K562 (cell line): ENCODE measurements at regions not wholly inside any gene's neighbourhood (a gene's known extent, or its start where the extent isn't known, plus 50 kb on each side); places are given as distances from the start of the nearest gene placed in this dataset.
A peak's percentile ranks its signal among the peaks of the same experiment; 100 is the strongest.

Experiments used
- ARID1B ChIP-seq: fragments of 450-650 bp; IDR thresholded peaks from 2 replicates; pipeline ENCODE4 v1.6.1; 2016; ENCODE audit warnings: antibody characterized with exemption, mild to moderate bottlenecking, inconsistent platforms
- ARID2 ChIP-seq: fragments of 450-650 bp; IDR thresholded peaks from 2 replicates; pipeline ENCODE4 v1.6.1; 2017; ENCODE audit warnings: antibody characterized with exemption, mild to moderate bottlenecking
- BACH1 ChIP-seq: fragments of 200-800 bp; sonication (Bioruptor generic); IDR thresholded peaks from 2 replicates; pipeline ENCODE4 v1.6.1; 2016; ENCODE audit warnings: missing genetic modification characterization, missing compliant biosample characterization
- FOSL1 ChIP-seq: fragments of 200-800 bp; sonication (Bioruptor generic); conservative IDR thresholded peaks from 2 replicates; pipeline ENCODE4 v1.6.1; 2016; ENCODE audit warnings: missing genetic modification characterization, missing compliant biosample characterization
- JUN ChIP-seq, 2 experiments: sonication (generic) in 1 of 2; formaldehyde crosslinking in 1 of 2; IDR thresholded peaks; 2 replicates each; pipeline versions ENCODE4 v1.6.1 to v1.8.0; 2012 to 2022; ENCODE audit warnings: borderline replicate concordance in 2 of 2, mild to moderate bottlenecking in 2 of 2, improper control_type of control experiment in 1 of 2, low read depth in 1 of 2, low read length in 1 of 2, missing genetic modification reagents in 1 of 2
- KDM5B ChIP-seq: fragments of 200-600 bp; sonication (generic); IDR thresholded peaks from 2 replicates; pipeline ENCODE4 v1.6.1; 2012; ENCODE audit warnings: low read depth, mild to moderate bottlenecking, moderate library complexity, low read length, control low read depth, inconsistent platforms; ENCODE audit not compliant: insufficient replicate concordance
- NCOA6 ChIP-seq: fragments of 450-650 bp; IDR thresholded peaks from 2 replicates; pipeline ENCODE4 v1.6.1; 2017; ENCODE audit warnings: mild to moderate bottlenecking
- NELFE ChIP-seq: IDR thresholded peaks from 2 replicates; pipeline ENCODE4 v1.6.1; 2011; ENCODE audit warnings: mild to moderate bottlenecking; ENCODE audit not compliant: insufficient read depth, insufficient read length
- RCOR1 ChIP-seq, 2 experiments: IDR thresholded peaks; 2 replicates each; pipeline ENCODE4 v1.6.1; 2012; ENCODE audit warnings: low read depth in 2 of 2, low read length in 2 of 2, borderline replicate concordance in 1 of 2, improper control_type of control experiment in 1 of 2
- TEAD2 ChIP-seq: fragments of 450-650 bp; IDR thresholded peaks from 2 replicates; pipeline ENCODE4 v1.6.1; 2016; ENCODE audit warnings: missing genetic modification characterization, control low read depth, missing compliant biosample characterization
- ZFP36 ChIP-seq: fragments of 150-350 bp; IDR thresholded peaks from 2 replicates; pipeline ENCODE4 v1.6.1; 2018; ENCODE audit warnings: low read length, low read depth; ENCODE audit not compliant: partially characterized antibody
- ZNF24 ChIP-seq: fragments of 450-650 bp; IDR thresholded peaks from 2 replicates; pipeline ENCODE4 v1.6.1; 2016
- ZNF324 ChIP-seq: fragments of 250-450 bp; sonication (Bioruptor Pico); IDR thresholded peaks from 2 replicates; pipeline ENCODE4 v1.4.0; 2020; ENCODE audit warnings: mild to moderate bottlenecking
- ZNF384 ChIP-seq: IDR thresholded peaks from 2 replicates; pipeline ENCODE4 v1.6.1; 2012; ENCODE audit warnings: low read depth, low read length, improper control_type of control experiment
- ZNF41 ChIP-seq: fragments of 250-450 bp; sonication (Bioruptor Pico); conservative IDR thresholded peaks from 2 replicates; pipeline ENCODE4 v1.4.0; 2020; ENCODE audit warnings: mild to moderate bottlenecking
- ZNF561 ChIP-seq: fragments of 450-650 bp; formaldehyde crosslinking; conservative IDR thresholded peaks from 2 replicates; pipeline ENCODE4 v1.4.0; 2020; ENCODE audit warnings: mild to moderate bottlenecking, moderate library complexity
- ZNF764 ChIP-seq: fragments of 250-450 bp; sonication (Bioruptor Pico); IDR thresholded peaks from 2 replicates; pipeline ENCODE4 v1.4.0; 2020; ENCODE audit warnings: low read depth, mild to moderate bottlenecking, moderate library complexity
- TF ChIP-seq, protein P1 (sequence below): sonication (generic); formaldehyde crosslinking; IDR thresholded peaks from 2 replicates; pipeline ENCODE4 v1.8.1; 2023; ENCODE audit warnings: mild to moderate bottlenecking, missing genetic modification reagents

DNA sequence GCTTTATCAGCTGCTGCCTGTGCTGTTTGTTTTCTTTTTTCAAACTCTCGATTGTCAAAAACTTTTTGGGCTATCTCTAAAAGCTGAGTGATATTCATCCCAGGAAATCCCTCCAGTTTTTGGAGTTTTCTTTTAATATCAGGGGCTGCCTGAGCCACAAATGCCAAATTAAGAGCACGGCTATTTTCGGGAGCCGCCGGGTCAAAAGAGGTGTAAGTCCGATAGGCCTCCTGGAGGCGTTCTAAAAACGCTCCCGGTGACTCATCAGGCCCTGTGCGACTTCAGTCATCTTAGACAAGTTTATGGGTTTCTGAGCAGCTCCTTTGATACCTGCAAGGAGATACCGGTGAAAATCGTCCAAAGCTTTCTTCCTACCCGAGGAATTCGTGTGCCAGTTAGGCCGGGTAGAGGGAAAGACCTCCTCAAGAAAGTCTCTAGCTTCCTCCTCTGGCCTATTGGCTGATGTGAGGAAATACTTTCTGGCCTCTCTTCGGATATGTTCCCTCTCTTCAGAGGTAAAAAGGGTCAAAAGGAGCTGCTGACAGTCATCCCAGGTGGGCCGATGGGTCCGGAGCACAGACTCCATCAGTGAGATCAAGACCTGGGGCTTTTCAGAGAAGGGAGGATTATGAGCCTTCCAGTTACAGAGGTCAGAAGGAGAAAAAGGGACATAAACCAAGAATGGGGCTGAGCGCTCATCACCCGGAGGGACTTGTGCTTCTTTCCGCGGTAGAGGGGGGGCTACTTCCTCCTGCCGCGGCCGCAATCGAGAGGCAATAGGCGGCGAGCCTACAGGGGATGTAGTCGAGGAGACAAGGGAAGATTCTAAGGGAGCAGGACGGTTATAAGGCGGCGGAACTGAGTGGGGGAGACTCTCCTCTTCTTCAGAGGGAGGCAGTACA lies 151.1 kb downstream of the TRIM27 start (continued):
- TF ChIP-seq NELFE (no peak), TEAD2 (0 out of 2 replicates have a peak, but pooled peaks have one; percentile 12), NCOA6 (no peak), FOSL1 (tag) (peak; percentile 97), KDM5B (peak; percentile 25), ARID2 (no peak), ZNF324 (CRISPR knock-in tag) (no peak), BACH1 (no peak), ZNF764 (CRISPR knock-in tag) (no peak), ZNF561 (CRISPR knock-in tag) (no peak), ZNF41 (CRISPR knock-in tag) (no peak), JUN (IDR thresholded peaks at IDR 0.05; ENCODE audit: borderline replicate concordance, low read depth, low read length) (peak; percentile 92), JUN (CRISPR knock-in tag; IDR thresholded peaks at IDR 0.05; ENCODE audit: borderline replicate concordance) (no peak), ZNF384 (no peak), ZNF24 (no peak), ZFP36 (peak; percentile 81), ARID1B (peak; percentile 57), RCOR1 (IDR thresholded peaks at IDR 0.05; ENCODE audit: borderline replicate concordance in 1 of 2, low read depth in 2 of 2, low read length in 2 of 2) (peak in 1 of 2 experiments; percentile 57; a peak in 2 of 4 replicates)
- TF ChIP-seq, protein P1, sequence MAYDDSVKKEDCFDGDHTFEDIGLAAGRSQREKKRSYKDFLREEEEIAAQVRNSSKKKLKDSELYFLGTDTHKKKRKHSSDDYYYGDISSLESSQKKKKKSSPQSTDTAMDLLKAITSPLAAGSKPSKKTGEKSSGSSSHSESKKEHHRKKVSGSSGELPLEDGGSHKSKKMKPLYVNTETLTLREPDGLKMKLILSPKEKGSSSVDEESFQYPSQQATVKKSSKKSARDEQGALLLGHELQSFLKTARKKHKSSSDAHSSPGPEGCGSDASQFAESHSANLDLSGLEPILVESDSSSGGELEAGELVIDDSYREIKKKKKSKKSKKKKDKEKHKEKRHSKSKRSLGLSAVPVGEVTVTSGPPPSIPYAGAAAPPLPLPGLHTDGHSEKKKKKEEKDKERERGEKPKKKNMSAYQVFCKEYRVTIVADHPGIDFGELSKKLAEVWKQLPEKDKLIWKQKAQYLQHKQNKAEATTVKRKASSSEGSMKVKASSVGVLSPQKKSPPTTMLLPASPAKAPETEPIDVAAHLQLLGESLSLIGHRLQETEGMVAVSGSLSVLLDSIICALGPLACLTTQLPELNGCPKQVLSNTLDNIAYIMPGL (CRISPR knock-in tag) = no peak
